ENCODE measurements at regions not wholly inside any gene's neighbourhood (a gene's known extent, or its start where the extent isn't known, plus 50 kb on each side); places are given as distances from the start of the nearest gene placed in this dataset.

GRCh38 chr10:61325223-61325960, 127.8 kb downstream of the TMEM26 start:
- Histone ChIP-seq H3K27ac (ENCODE audit: low read depth, low read length) (no peak overlapping the region), H3K27me3 (ENCODE audit: low read length) (no peaks in the 10 kb centered on the region), H3K4me3 (ENCODE audit: insufficient read depth, low read length, poor library complexity, severe bottlenecking) (no peak overlapping the region), H3K4me2 (ENCODE audit: low read depth, low read length, poor library complexity, severe bottlenecking) (no peak overlapping the region), H3K9me3 (ENCODE audit: insufficient read depth, low read length) (no peaks in the 10 kb centered on the region), H3K79me2 (ENCODE audit: insufficient read depth, low read length) (no peaks in the 10 kb centered on the region), H3K36me3 (ENCODE audit: low read length) (no peaks in the 10 kb centered on the region), H2AFZ (ENCODE audit: low read depth, low read length, severe bottlenecking) (no peak overlapping the region), H3F3A (ENCODE audit: insufficient read depth) (no peaks in the 10 kb centered on the region), H3K9ac (ENCODE audit: low read length) (no peak overlapping the region), H4K20me1 (ENCODE audit: low read depth, low read length) (no peaks in the 10 kb centered on the region), H3K9me2 (replicated peaks; ENCODE audit: insufficient read depth, low read length) (no peaks in the 10 kb centered on the region)
- no peak for TF ChIP-seq CTCF (IDR thresholded peaks at IDR 0.05; ENCODE audit: insufficient read depth, low read length, poor library complexity, severe bottlenecking)
- no peak for TF ChIP-seq EZH2phosphoT487 (conservative IDR thresholded peaks at IDR 0.05; ENCODE audit: low read length)

- TF ChIP-seq EZH2phosphoT487 (conservative IDR thresholded peaks at IDR 0.05; ENCODE audit: low read length), result no peak
- no peak for TF ChIP-seq CTCF (IDR thresholded peaks at IDR 0.05; ENCODE audit: insufficient read depth, low read length, poor library complexity, severe bottlenecking)
- Histone ChIP-seq H2AFZ (ENCODE audit: low read depth, low read length, severe bottlenecking) (no peak overlapping the region), H3K36me3 (ENCODE audit: low read length) (no peaks in the 10 kb centered on the region), H4K20me1 (ENCODE audit: low read depth, low read length) (no peaks in the 10 kb centered on the region), H3K9me2 (replicated peaks; ENCODE audit: insufficient read depth, low read length) (no peaks in the 10 kb centered on the region), H3K9me3 (ENCODE audit: insufficient read depth, low read length) (no peaks in the 10 kb centered on the region), H3K4me3 (ENCODE audit: insufficient read depth, low read length, poor library complexity, severe bottlenecking) (no peak overlapping the region), H3K27ac (ENCODE audit: low read depth, low read length) (no peak overlapping the region), H3K9ac (ENCODE audit: low read length) (no peak overlapping the region), H3K79me2 (ENCODE audit: insufficient read depth, low read length) (no peaks in the 10 kb centered on the region), H3F3A (ENCODE audit: insufficient read depth) (no peaks in the 10 kb centered on the region), H3K27me3 (ENCODE audit: low read length) (no peaks in the 10 kb centered on the region), H3K4me2 (ENCODE audit: low read depth, low read length, poor library complexity, severe bottlenecking) (no peak overlapping the region)
These were observed 129.5 kb downstream of the TMEM26 start for GRCh38 chr10:61323726-61324125.

GRCh38 chr10:61321041-61321857, 131.9 kb downstream of the TMEM26 start:
- TF ChIP-seq EZH2phosphoT487 (conservative IDR thresholded peaks at IDR 0.05; ENCODE audit: low read length) (no peak), CTCF (IDR thresholded peaks at IDR 0.05; ENCODE audit: insufficient read depth, low read length, poor library complexity, severe bottlenecking) (no peak)
- Histone ChIP-seq H4K20me1 (ENCODE audit: low read depth, low read length) (no peaks in the 10 kb centered on the region), H3K27ac (ENCODE audit: low read depth, low read length) (no peak overlapping the region), H3K4me3 (ENCODE audit: insufficient read depth, low read length, poor library complexity, severe bottlenecking) (no peak overlapping the region), H3K4me2 (ENCODE audit: low read depth, low read length, poor library complexity, severe bottlenecking) (no peak overlapping the region), H3K9me3 (ENCODE audit: insufficient read depth, low read length) (no peaks in the 10 kb centered on the region), H3K9me2 (replicated peaks; ENCODE audit: insufficient read depth, low read length) (no peaks in the 10 kb centered on the region), H2AFZ (ENCODE audit: low read depth, low read length, severe bottlenecking) (no peak overlapping the region), H3K36me3 (ENCODE audit: low read length) (no peaks in the 10 kb centered on the region), H3K9ac (ENCODE audit: low read length) (no peak overlapping the region), H3K27me3 (ENCODE audit: low read length) (no peaks in the 10 kb centered on the region), H3K79me2 (ENCODE audit: insufficient read depth, low read length) (no peaks in the 10 kb centered on the region), H3F3A (ENCODE audit: insufficient read depth) (no peaks in the 10 kb centered on the region)

All from SU-DHL-6 (cell line).